Activated T-helper 2 cell treated with anti-CD3 and anti-CD28 coated beads, Interferon-gamma antibody, Interleukin-2, Interleukin-4, amounts not matched to agents 10 μg/mL and 5 μg/mL and 100 μg/mL, durations not matched to agents 14 hours and 24 hours and 36 hours (primary cell): ENCODE measurements at regions not wholly inside any gene's neighbourhood (a gene's known extent, or its start where the extent isn't known, plus 50 kb on each side); places are given as distances from the start of the nearest gene placed in this dataset.
"Not testable (repeated sequence)": the region's sequence is repeated elsewhere in the genome, so short reads cannot be mapped to it uniquely, and the experiment has no call there.

Experiments
- DNase-seq: peaks from one replicate; pipeline ENCODE4 v3.0.0; 2021; ENCODE audit warnings: low spot score
- H3K27ac Mint-ChIP-seq: one replicate; pipeline ENCODE4 v1.8.0; 2021; ENCODE audit warnings: mixed read lengths
- H3K27me3 Mint-ChIP-seq: one replicate; pipeline ENCODE4 v1.8.0; 2021; ENCODE audit warnings: low read depth, mixed read lengths
- H3K36me3 Mint-ChIP-seq: one replicate; pipeline ENCODE4 v1.8.0; 2021; ENCODE audit warnings: low read depth, mixed read lengths
- H3K4me1 Mint-ChIP-seq: one replicate; pipeline ENCODE4 v1.8.0; 2021; ENCODE audit warnings: low read depth, mixed read lengths
- H3K4me3 Mint-ChIP-seq: one replicate; pipeline ENCODE4 v1.8.0; 2021; ENCODE audit warnings: low read depth, mild to moderate bottlenecking, moderate library complexity, mixed read lengths
- H3K9me3 Mint-ChIP-seq: one replicate; pipeline ENCODE4 v1.8.0; 2021; ENCODE audit warnings: mixed read lengths
- intact Hi-C: fragments of 100-400 bp; cut with micrococcal nuclease; formaldehyde crosslinking; loops from one replicate; pipeline ENCODE4 v1.15.1; 2023

GRCh38 chr16:77488652-77489051, 53.8 kb upstream of the ADAMTS18 start:
- DNase-seq, result no peak
- no peak overlapping the region for H3K4me3 Mint-ChIP-seq

GRCh38 chr16:77491091-77491490, 56.3 kb upstream of the ADAMTS18 start:
- no peaks in the 10 kb centered on the region for H3K36me3 Mint-ChIP-seq

More at GRCh38 chr16:77488652-77489051, 53.8 kb upstream of the ADAMTS18 start:
- Mint-ChIP-seq H3K9me3 (no peaks in the 10 kb centered on the region), H3K27me3 (no peaks in the 10 kb centered on the region), H3K27ac (no peak overlapping the region), H3K4me1 (no peaks in the 10 kb centered on the region), H3K36me3 (no peaks in the 10 kb centered on the region)
- intact Hi-C loops, result no loop called here

GRCh38 chr16:77496934-77497333, 62.1 kb upstream of the ADAMTS18 start:
- Mint-ChIP-seq H3K9me3 (no peaks in the 10 kb centered on the region), H3K27me3 (no peaks in the 10 kb centered on the region), H3K4me3 (no peak overlapping the region), H3K27ac (no peak overlapping the region), H3K36me3 (no peaks in the 10 kb centered on the region), H3K4me1 (no peaks in the 10 kb centered on the region)
- no peak for DNase-seq
- intact Hi-C loops, result no loop called here

More at GRCh38 chr16:77491091-77491490, 56.3 kb upstream of the ADAMTS18 start:
- Mint-ChIP-seq H3K4me1 (no peaks in the 10 kb centered on the region), H3K9me3 (no peaks in the 10 kb centered on the region), H3K4me3 (no peak overlapping the region), H3K27me3 (no peaks in the 10 kb centered on the region), H3K27ac (no peak overlapping the region)
- no peak for DNase-seq
- intact Hi-C loops, result no loop called here

- no peaks in the 10 kb centered on the region for H3K4me1 Mint-ChIP-seq
- H3K27me3 Mint-ChIP-seq, result no peaks in the 10 kb centered on the region
- H3K27ac Mint-ChIP-seq, result no peak overlapping the region
- no peaks in the 10 kb centered on the region for H3K9me3 Mint-ChIP-seq
- DNase-seq, result no peak
- intact Hi-C loops, result no loop called here
- no peaks in the 10 kb centered on the region for H3K36me3 Mint-ChIP-seq
- no peak overlapping the region for H3K4me3 Mint-ChIP-seq
Measured at GRCh38 chr16:77499373-77500285, 64.8 kb upstream of the ADAMTS18 start.

- Mint-ChIP-seq H3K4me1 (no peaks in the 10 kb centered on the region), H3K9me3 (no peaks in the 10 kb centered on the region), H3K27ac (no peak overlapping the region), H3K4me3 (no peak overlapping the region), H3K36me3 (no peaks in the 10 kb centered on the region), H3K27me3 (no peaks in the 10 kb centered on the region)
- intact Hi-C loops, result no loop called here
- no peak for DNase-seq
Measured at GRCh38 chr16:77500286-77500598, 65.4 kb upstream of the ADAMTS18 start.

GRCh38 chr16:77500934-77501664, 66.3 kb upstream of the ADAMTS18 start:
- H3K36me3 Mint-ChIP-seq, result no peaks in the 10 kb centered on the region
- intact Hi-C loops, result no loop called here
- no peak overlapping the region for H3K4me3 Mint-ChIP-seq
- H3K27ac Mint-ChIP-seq, result no peak overlapping the region
- no peak for DNase-seq
- no peaks in the 10 kb centered on the region for H3K9me3 Mint-ChIP-seq
- H3K4me1 Mint-ChIP-seq, result no peaks in the 10 kb centered on the region
- no peaks in the 10 kb centered on the region for H3K27me3 Mint-ChIP-seq

- no peaks in the 10 kb centered on the region for H3K4me1 Mint-ChIP-seq
- no peaks in the 10 kb centered on the region for H3K36me3 Mint-ChIP-seq
- H3K27me3 Mint-ChIP-seq, result no peaks in the 10 kb centered on the region
- no peak for DNase-seq
- H3K27ac Mint-ChIP-seq, result no peak overlapping the region
- H3K4me3 Mint-ChIP-seq, result no peak overlapping the region
- intact Hi-C loops, result no loop called here
- no peaks in the 10 kb centered on the region for H3K9me3 Mint-ChIP-seq
Measured at GRCh38 chr16:77502448-77502847, 67.6 kb upstream of the ADAMTS18 start.

- intact Hi-C loops, H3K27me3 Mint-ChIP-seq, H3K27ac Mint-ChIP-seq, DNase-seq, H3K4me3 Mint-ChIP-seq, H3K36me3 Mint-ChIP-seq, H3K9me3 Mint-ChIP-seq, H3K4me1 Mint-ChIP-seq: not testable (repeated sequence)
Measured at GRCh38 chr16:77506492-77506891, 71.7 kb upstream of the ADAMTS18 start.

- H3K27ac Mint-ChIP-seq, result no peak overlapping the region
Measured at GRCh38 chr16:77509051-77509450, 74.2 kb upstream of the ADAMTS18 start.

GRCh38 chr16:77509796-77510195, 75.0 kb upstream of the ADAMTS18 start:
- DNase-seq, result no peak
- no peaks in the 10 kb centered on the region for H3K36me3 Mint-ChIP-seq
- no peak overlapping the region for H3K4me3 Mint-ChIP-seq
- H3K4me1 Mint-ChIP-seq, result no peaks in the 10 kb centered on the region
- H3K27ac Mint-ChIP-seq, result no peak overlapping the region
- H3K9me3 Mint-ChIP-seq, result no peaks in the 10 kb centered on the region
- peaks cover 2% of the 10 kb centered on the region for H3K27me3 Mint-ChIP-seq
- intact Hi-C loops, result no loop called here

More at GRCh38 chr16:77509051-77509450, 74.2 kb upstream of the ADAMTS18 start:
- Mint-ChIP-seq H3K36me3 (no peaks in the 10 kb centered on the region), H3K4me1 (no peaks in the 10 kb centered on the region), H3K9me3 (no peaks in the 10 kb centered on the region), H3K27me3 (peaks cover 2% of the 10 kb centered on the region), H3K4me3 (no peak overlapping the region)
- no peak for DNase-seq
- intact Hi-C loops, result no loop called here

- Mint-ChIP-seq H3K27me3 (peaks cover 2% of the 10 kb centered on the region), H3K36me3 (no peaks in the 10 kb centered on the region), H3K9me3 (no peaks in the 10 kb centered on the region), H3K27ac (no peak overlapping the region), H3K4me3 (no peak overlapping the region), H3K4me1 (no peaks in the 10 kb centered on the region)
- no peak for DNase-seq
- intact Hi-C loops, result no loop called here
Measured at GRCh38 chr16:77511053-77511452, 76.2 kb upstream of the ADAMTS18 start.

- intact Hi-C loops, result no loop called here
- H3K27me3 Mint-ChIP-seq, result peaks cover 2% of the 10 kb centered on the region
- H3K4me1 Mint-ChIP-seq, result no peaks in the 10 kb centered on the region
- DNase-seq, result no peak
- no peak overlapping the region for H3K4me3 Mint-ChIP-seq
- H3K27ac Mint-ChIP-seq, result no peak overlapping the region
- H3K36me3 Mint-ChIP-seq, result no peaks in the 10 kb centered on the region
- H3K9me3 Mint-ChIP-seq, result no peaks in the 10 kb centered on the region
Measured at GRCh38 chr16:77514500-77515220, 79.8 kb upstream of the ADAMTS18 start.

- H3K27ac Mint-ChIP-seq, DNase-seq, H3K4me3 Mint-ChIP-seq, H3K4me1 Mint-ChIP-seq, intact Hi-C loops, H3K36me3 Mint-ChIP-seq, H3K27me3 Mint-ChIP-seq, H3K9me3 Mint-ChIP-seq: not testable (repeated sequence)
Measured at GRCh38 chr16:77525226-77525625, 90.4 kb upstream of the ADAMTS18 start.
